ENCODE measurements at regions not wholly inside any gene's neighbourhood (a gene's known extent, or its start where the extent isn't known, plus 50 kb on each side); places are given as distances from the start of the nearest gene placed in this dataset.

GRCh38 chr18:10397004-10397403 lies 57.4 kb upstream of the APCDD1 start:
- TF ChIP-seq CTCF (IDR thresholded peaks at IDR 0.05; ENCODE audit: low read depth, low read length, poor library complexity, severe bottlenecking) = no peak
- no peak for TF ChIP-seq EZH2phosphoT487 (IDR thresholded peaks at IDR 0.05; ENCODE audit: borderline replicate concordance, low read length)
